B cell (primary cell): ENCODE measurements at regions not wholly inside any gene's neighbourhood (a gene's known extent, or its start where the extent isn't known, plus 50 kb on each side); places are given as distances from the start of the nearest gene placed in this dataset.

Source experiments
- ATAC-seq: fragments of 200-7000 bp; cut with Tn5 transposase; one replicate; pipeline ENCODE4 v1.10.0; 2021; ENCODE audit warnings: low read depth, mild to moderate bottlenecking, moderate number of reproducible peaks, moderate library complexity
- CTCF ChIA-PET: fragments of 350-600 bp; sonication (Branson Sonifier 250); formaldehyde crosslinking; loops from one replicate; lab custom pipeline; 2021; ENCODE audit warnings: antibody characterized with exemption, inconsistent platforms; lab: Charles Lee
- POLR2A ChIA-PET: fragments of 350-600 bp; sonication (Branson Sonifier 250); formaldehyde crosslinking; loops from one replicate; lab custom pipeline; 2021; ENCODE audit warnings: antibody characterized with exemption; lab: Charles Lee
- DNase-seq: peaks from one replicate; pipeline ENCODE4 v3.0.0; 2013
- H2AFZ ChIP-seq: 2 replicates; pipeline ENCODE4 v1.6.1; 2012; ENCODE audit warnings: mild to moderate bottlenecking, low read depth, low read length; ENCODE audit not compliant: insufficient read depth, poor library complexity, severe bottlenecking
- H3K27ac ChIP-seq, 2 donors: 1 replicate in 1 of 2; 2 replicates in 1 of 2; pipeline ENCODE4 v1.5.1; 2012 to 2013; ENCODE audit warnings: low read length in 2 of 2, mild to moderate bottlenecking in 2 of 2, moderate library complexity in 1 of 2
- H3K27me3 ChIP-seq, 4 experiments: fragments of 200-600 bp in 1 of 4; sonication (generic) in 1 of 4; replicated peaks in 1 of 4; 1 replicate in 2 of 4; 2 replicates in 2 of 4; pipeline versions ENCODE4 v1.6.1 to v1.7.0; 2013 to 2016; ENCODE audit warnings: low read length in 3 of 4, mild to moderate bottlenecking in 2 of 4, mixed read lengths in 1 of 4, moderate library complexity in 1 of 4; ENCODE audit not compliant: insufficient read depth in 4 of 4, control insufficient read depth in 3 of 4; ENCODE audit errors: control extremely low read depth in 1 of 4
- H3K36me3 ChIP-seq, 2 experiments: replicated peaks in 1 of 2; 1 replicate in 1 of 2; 2 replicates in 1 of 2; pipeline versions ENCODE4 v1.6.1 to v1.7.1; 2013; ENCODE audit warnings: low read length in 1 of 2; ENCODE audit not compliant: insufficient read depth in 2 of 2, control insufficient read depth in 1 of 2; ENCODE audit errors: control extremely low read depth in 1 of 2, extremely low read depth in 1 of 2
- H3K4me1 ChIP-seq, 2 donors: fragments of 200-600 bp in 1 of 2; sonication (generic) in 1 of 2; 1 replicate in 1 of 2; 2 replicates in 1 of 2; pipeline versions ENCODE4 v1.5.1 to v1.6.1; 2013 to 2017; ENCODE audit warnings: low read length in 2 of 2; ENCODE audit not compliant: control insufficient read depth in 2 of 2, insufficient read depth in 2 of 2
- H3K4me2 ChIP-seq: replicated peaks from 2 replicates; pipeline ENCODE3; 2012; ENCODE audit warnings: mild to moderate bottlenecking, low read depth, low read length; ENCODE audit not compliant: poor library complexity, severe bottlenecking
- H3K4me3 ChIP-seq, 5 experiments: fragments of 200-600 bp in 1 of 5; sonication (generic) in 1 of 5; 1 replicate in 3 of 5; 2 replicates in 2 of 5; pipeline versions ENCODE4 v1.5.1 to v1.7.0; 2011 to 2016; ENCODE audit warnings: low read length in 4 of 5, mild to moderate bottlenecking in 4 of 5, low read depth in 2 of 5, control low read depth in 1 of 5, moderate library complexity in 1 of 5; ENCODE audit not compliant: insufficient read depth in 1 of 5; ENCODE audit errors: control extremely low read depth in 1 of 5, extremely low read depth in 1 of 5
- H3K79me2 ChIP-seq: fragments of 200-600 bp; sonication (generic); one replicate; pipeline ENCODE4 v1.6.0; 2016; ENCODE audit warnings: low read length; ENCODE audit not compliant: control insufficient read depth, insufficient read depth
- H3K9ac ChIP-seq: fragments of 200-600 bp; sonication (generic); 2 replicates; pipeline ENCODE4 v1.6.1; 2017; ENCODE audit warnings: mild to moderate bottlenecking, low read length, moderate library complexity
- H3K9me3 ChIP-seq, 3 donors: one replicate each; pipeline versions ENCODE4 v1.6.1 to v1.7.1; 2013; ENCODE audit warnings: low read length in 2 of 3; ENCODE audit not compliant: control insufficient read depth in 2 of 3, insufficient read depth in 1 of 3; ENCODE audit errors: control extremely low read depth in 1 of 3
- H4K20me1 ChIP-seq: 2 replicates; pipeline ENCODE4 v1.6.0; 2012; ENCODE audit warnings: mild to moderate bottlenecking, low read length; ENCODE audit not compliant: insufficient read depth, control insufficient read depth, poor library complexity, severe bottlenecking
- H3K27ac Mint-ChIP-seq: one replicate; pipeline ENCODE4 v1.8.0; 2021; ENCODE audit warnings: mixed read lengths
- H3K27me3 Mint-ChIP-seq: one replicate; pipeline ENCODE4 v1.8.0; 2021; ENCODE audit warnings: mixed read lengths
- H3K4me1 Mint-ChIP-seq: one replicate; pipeline ENCODE4 v1.8.0; 2021; ENCODE audit warnings: mixed read lengths
- H3K4me3 Mint-ChIP-seq: one replicate; pipeline ENCODE4 v1.8.0; 2021; ENCODE audit warnings: mixed read lengths
- H3K9me3 Mint-ChIP-seq: one replicate; pipeline ENCODE4 v1.8.0; 2022; ENCODE audit warnings: mixed read lengths; ENCODE audit not compliant: insufficient read depth
- CTCF ChIP-seq: fragments of 200-600 bp; IDR thresholded peaks from one replicate; pipeline ENCODE4 v1.8.0; 2022; ENCODE audit warnings: antibody characterized with exemption, mild to moderate bottlenecking
- EZH2 ChIP-seq: IDR thresholded peaks from 2 replicates; pipeline ENCODE4 v1.6.1; 2012; ENCODE audit warnings: borderline replicate concordance, low read depth, mild to moderate bottlenecking, moderate library complexity, low read length; ENCODE audit not compliant: insufficient read depth, poor library complexity, severe bottlenecking
- WGBS: methylation state at CpG from one replicate; pipeline ENCODE4 v1.1.5; 2013; ENCODE audit warnings: missing lambda C conversion rate; ENCODE audit not compliant: insufficient coverage; 5-methylcytosine and 5-hydroxymethylcytosine counted together
- intact Hi-C: fragments of 100-400 bp; cut with micrococcal nuclease; formaldehyde crosslinking; loops from one replicate; pipeline ENCODE4 v1.10.0; 2022

GRCh38 chr16:52630711-52631110 lies 83.8 kb upstream of the TOX3 start:
- Histone ChIP-seq H3K4me1 (no peaks in the 10 kb centered on the region), H2AFZ (no peak overlapping the region), H3K4me3 (no peak overlapping the region), H3K9me3 (peaks cover 0 to 3% (median 0%) of the 10 kb centered on the region in 3 donors), H3K27me3 (no peaks in the 10 kb centered on the region), H3K4me2 (no peak overlapping the region), H3K36me3 (no peaks in the 10 kb centered on the region), H4K20me1 (no peaks in the 10 kb centered on the region), H3K27ac (no peak overlapping the region), H3K79me2 (no peaks in the 10 kb centered on the region), H3K9ac (no peak overlapping the region)
- WGBS = 60% methylated on average over 1 of the region's 2 CpGs
- no peak for TF ChIP-seq CTCF
- no peak for TF ChIP-seq EZH2
- Mint-ChIP-seq H3K27ac (no peak overlapping the region), H3K4me3 (no peak overlapping the region), H3K9me3 (no peaks in the 10 kb centered on the region), H3K4me1 (no peaks in the 10 kb centered on the region), H3K27me3 (no peaks in the 10 kb centered on the region)
- DNase-seq (no peak), ATAC-seq (no peak)
- CTCF ChIA-PET = no interaction called here
- intact Hi-C loops = no loop called here
- POLR2A ChIA-PET = no interaction called here

- Mint-ChIP-seq H3K27me3 (peaks cover 4% of the 10 kb centered on the region), H3K4me3 (no peak overlapping the region), H3K9me3 (no peaks in the 10 kb centered on the region), H3K4me1 (no peaks in the 10 kb centered on the region), H3K27ac (no peak overlapping the region)
- Histone ChIP-seq H3K9ac (no peak overlapping the region), H3K4me1 (no peaks in the 10 kb centered on the region), H3K4me3 (no peak overlapping the region), H3K9me3 (peaks cover 0 to 3% (median 0%) of the 10 kb centered on the region in 3 donors), H3K27ac (no peak overlapping the region), H3K27me3 (no peaks in the 10 kb centered on the region), H3K79me2 (no peaks in the 10 kb centered on the region), H4K20me1 (no peaks in the 10 kb centered on the region), H2AFZ (no peak overlapping the region), H3K4me2 (no peak overlapping the region), H3K36me3 (no peaks in the 10 kb centered on the region)
- intact Hi-C loops = no loop called here
- TF ChIP-seq EZH2 (no peak), CTCF (no peak)
- ATAC-seq (no peak), DNase-seq (no peak)
- POLR2A ChIA-PET = no interaction called here
- WGBS = no CpG with 5 or more reads among the region's 4 CpGs
- CTCF ChIA-PET = no interaction called here
Measured at GRCh38 chr16:52629296-52629695, 82.4 kb upstream of the TOX3 start.
